ENCODE measurements at regions not wholly inside any gene's neighbourhood (a gene's known extent, or its start where the extent isn't known, plus 50 kb on each side); places are given as distances from the start of the nearest gene placed in this dataset.
"Not testable (repeated sequence)": the region's sequence is repeated elsewhere in the genome, so short reads cannot be mapped to it uniquely, and the experiment has no call there.

GRCh38 chr6:6492675-6493074 is 95.8 kb upstream of the LY86 start:
- ATAC-seq (replicated peaks in 1 of 4) (no peak), DNase-seq (no peak)
- ChIA-PET POLR2A (no interaction called here), CTCF (no interaction called here)
- peaks cover 0 to 10% of the 10 kb centered on the region in 2 experiments for H3K4me1 ChIP-seq (ENCODE audit: control insufficient read depth in 1 of 2, extremely low read depth in 1 of 2, insufficient read depth in 2 of 2, low read length in 2 of 2)
- peaks cover 6 to 12% (median 10%) of the 10 kb centered on the region in 3 donors for H3K4me1 Mint-ChIP-seq
- no peaks in the 10 kb centered on the region for H3K9me3 ChIP-seq
- peaks cover 1 to 4% of the 10 kb centered on the region in 2 donors for H3K27me3 Mint-ChIP-seq
- peaks cover 0 to 3% of the 10 kb centered on the region in 2 experiments for H3K27me3 ChIP-seq (replicated peaks in 1 of 2; ENCODE audit: control insufficient read depth in 2 of 2, extremely low read depth in 1 of 2, insufficient read depth in 2 of 2, low read length in 1 of 2)
- no peaks in the 10 kb centered on the region for H3K36me3 Mint-ChIP-seq
- no peak overlapping the region for H3K27ac Mint-ChIP-seq
- 82% methylated on average over 4 of the region's 5 CpGs for WGBS (ENCODE audit: insufficient coverage)
- H3K4me3 ChIP-seq (ENCODE audit: control insufficient read depth in 1 of 2, extremely low read depth in 1 of 2, low read length in 1 of 2): no peak overlapping the region
- H3K9me3 Mint-ChIP-seq: no peaks in the 10 kb centered on the region
- H3K36me3 ChIP-seq (ENCODE audit: control insufficient read depth in 2 of 2, extremely low read depth in 1 of 2, insufficient read depth in 1 of 2, low read length in 1 of 2): no peaks in the 10 kb centered on the region
- H3K4me3 Mint-ChIP-seq: no peak overlapping the region
- no peak overlapping the region for H3K27ac ChIP-seq (ENCODE audit: low read length)

DNA sequence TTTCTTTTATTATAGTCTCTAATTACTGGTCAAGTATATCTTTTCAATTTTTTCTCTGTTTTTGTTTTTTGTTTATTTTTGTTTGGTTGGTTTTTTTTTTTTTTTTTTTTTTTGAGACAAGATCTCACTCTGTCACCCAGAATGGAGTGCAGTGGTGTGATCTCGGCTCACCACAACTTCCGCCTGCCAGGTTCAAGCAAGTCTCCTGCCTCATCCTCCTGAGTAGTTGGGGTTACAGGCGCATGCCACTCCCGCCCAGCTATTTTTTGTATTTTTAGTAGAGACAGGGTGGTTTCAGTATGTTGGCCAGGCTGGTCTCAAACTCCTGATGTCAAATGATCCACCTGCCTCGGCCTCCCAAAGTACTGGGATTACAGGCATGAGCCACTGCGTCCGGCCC is 94.4 kb upstream of the LY86 start:
- ATAC-seq (replicated peaks in 1 of 4): peak in 3 of 4 experiments; percentile 48 to 72 (median 72)
- WGBS (ENCODE audit: insufficient coverage): no CpG with 5 or more reads among the region's 7 CpGs
- H3K27me3 Mint-ChIP-seq; H3K27me3 ChIP-seq (replicated peaks in 1 of 2; ENCODE audit: control insufficient read depth in 2 of 2, extremely low read depth in 1 of 2, insufficient read depth in 2 of 2, low read length in 1 of 2); H3K27ac ChIP-seq (ENCODE audit: low read length); H3K4me3 ChIP-seq (ENCODE audit: control insufficient read depth in 1 of 2, extremely low read depth in 1 of 2, low read length in 1 of 2); H3K9me3 ChIP-seq; H3K9me3 Mint-ChIP-seq; H3K36me3 Mint-ChIP-seq; POLR2A ChIA-PET; H3K27ac Mint-ChIP-seq; H3K36me3 ChIP-seq (ENCODE audit: control insufficient read depth in 2 of 2, extremely low read depth in 1 of 2, insufficient read depth in 1 of 2, low read length in 1 of 2): not testable (repeated sequence)
- peak in 28 of 35 experiments; percentile 10 to 61 (median 30) for DNase-seq
- H3K4me1 Mint-ChIP-seq: peaks cover 6 to 12% (median 10%) of the 10 kb centered on the region in 3 donors
- H3K4me3 Mint-ChIP-seq: peak overlapping the region in 1 of 3 donors; percentile 44
- H3K4me1 ChIP-seq (ENCODE audit: control insufficient read depth in 1 of 2, extremely low read depth in 1 of 2, insufficient read depth in 2 of 2, low read length in 2 of 2): peaks cover 0 to 10% of the 10 kb centered on the region in 2 experiments
- CTCF ChIA-PET: interaction anchor here (0.5 to 0.7 kb wide), 3 partner anchors 36 to 438 kb away, joined by 3 to 6 read pairs (median 3); no protein-coding TSS in a partner anchor

DNA sequence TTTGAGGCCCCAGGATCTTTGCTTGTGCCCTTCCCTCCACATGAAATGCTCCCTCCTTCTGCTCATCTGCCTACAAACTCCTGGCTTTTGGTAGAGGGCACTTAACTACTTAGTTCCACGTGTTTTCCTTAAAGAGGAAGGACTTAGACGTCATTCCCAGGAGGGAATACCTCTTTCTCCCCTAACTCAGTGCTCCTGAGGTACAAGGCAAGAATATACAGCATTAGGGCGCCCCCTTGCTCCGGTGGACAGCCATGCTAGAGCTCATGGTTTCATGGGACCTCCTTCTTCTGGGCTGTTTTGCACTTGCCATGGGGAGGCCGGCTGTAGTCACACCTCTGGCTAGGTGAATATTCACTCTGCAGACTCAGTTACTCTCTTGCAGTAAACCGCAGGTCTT is 93.8 kb upstream of the LY86 start:
- no peaks in the 10 kb centered on the region for H3K36me3 ChIP-seq (ENCODE audit: control insufficient read depth in 2 of 2, extremely low read depth in 1 of 2, insufficient read depth in 1 of 2, low read length in 1 of 2)
- DNase-seq (peak in 3 of 35 experiments; percentile 6 to 27 (median 26)), ATAC-seq (replicated peaks in 1 of 4) (no peak)
- no peaks in the 10 kb centered on the region for H3K9me3 ChIP-seq
- H3K4me3 Mint-ChIP-seq: peak overlapping the region in 1 of 3 donors; percentile 44
- no peak overlapping the region for H3K27ac Mint-ChIP-seq
- ChIA-PET POLR2A (no interaction called here), CTCF (interaction anchor here in 1 of 2 donors (0.5 kb wide), 1 partner anchor 436 kb away, joined by 3 read pairs; no protein-coding TSS in a partner anchor)
- peaks cover 4 to 7% of the 10 kb centered on the region in 2 donors for H3K27me3 Mint-ChIP-seq
- no peaks in the 10 kb centered on the region for H3K36me3 Mint-ChIP-seq
- no peaks in the 10 kb centered on the region for H3K9me3 Mint-ChIP-seq
- 37% methylated on average over 6 of the region's 6 CpGs for WGBS (ENCODE audit: insufficient coverage)
- H3K4me1 ChIP-seq (ENCODE audit: control insufficient read depth in 1 of 2, extremely low read depth in 1 of 2, insufficient read depth in 2 of 2, low read length in 2 of 2): peaks cover 0 to 10% of the 10 kb centered on the region in 2 experiments
- H3K4me3 ChIP-seq (ENCODE audit: control insufficient read depth in 1 of 2, extremely low read depth in 1 of 2, low read length in 1 of 2): no peak overlapping the region
- H3K27ac ChIP-seq (ENCODE audit: low read length): no peak overlapping the region
- peaks cover 0 to 3% of the 10 kb centered on the region in 2 experiments for H3K27me3 ChIP-seq (replicated peaks in 1 of 2; ENCODE audit: control insufficient read depth in 2 of 2, extremely low read depth in 1 of 2, insufficient read depth in 2 of 2, low read length in 1 of 2)
- H3K4me1 Mint-ChIP-seq: peaks cover 6 to 12% (median 10%) of the 10 kb centered on the region in 3 donors

GRCh38 chr6:6495851-6496250 is 92.7 kb upstream of the LY86 start:
- H3K36me3 Mint-ChIP-seq: no peaks in the 10 kb centered on the region
- H3K27me3 ChIP-seq (replicated peaks in 1 of 2; ENCODE audit: control insufficient read depth in 2 of 2, extremely low read depth in 1 of 2, insufficient read depth in 2 of 2, low read length in 1 of 2): peaks cover 0 to 3% of the 10 kb centered on the region in 2 experiments
- peaks cover 7 to 10% of the 10 kb centered on the region in 2 donors for H3K27me3 Mint-ChIP-seq
- no peak for DNase-seq
- H3K4me3 ChIP-seq (ENCODE audit: control insufficient read depth in 1 of 2, extremely low read depth in 1 of 2, low read length in 1 of 2): no peak overlapping the region
- no peak overlapping the region for H3K4me3 Mint-ChIP-seq
- CTCF ChIA-PET: interaction anchor here in 1 of 2 donors (0.7 kb wide), 1 partner anchor 1290 kb away, joined by 3 read pairs; no protein-coding TSS in a partner anchor
- no peak for ATAC-seq (replicated peaks in 1 of 4)
- H3K9me3 ChIP-seq: no peaks in the 10 kb centered on the region
- POLR2A ChIA-PET: interaction anchor here in 1 of 2 donors (0.6 kb wide), 1 partner anchor 73 kb away, joined by 3 read pairs; no protein-coding TSS in a partner anchor
- WGBS (ENCODE audit: insufficient coverage): 100% methylated on average over 1 of the region's 3 CpGs
- no peak overlapping the region for H3K27ac ChIP-seq (ENCODE audit: low read length)
- H3K36me3 ChIP-seq (ENCODE audit: control insufficient read depth in 2 of 2, extremely low read depth in 1 of 2, insufficient read depth in 1 of 2, low read length in 1 of 2): no peaks in the 10 kb centered on the region
- H3K27ac Mint-ChIP-seq: no peak overlapping the region
- no peaks in the 10 kb centered on the region for H3K9me3 Mint-ChIP-seq
- H3K4me1 ChIP-seq (ENCODE audit: control insufficient read depth in 1 of 2, extremely low read depth in 1 of 2, insufficient read depth in 2 of 2, low read length in 2 of 2): peaks cover 0 to 10% of the 10 kb centered on the region in 2 experiments
- H3K4me1 Mint-ChIP-seq: peaks cover 6 to 12% (median 10%) of the 10 kb centered on the region in 3 donors

DNA sequence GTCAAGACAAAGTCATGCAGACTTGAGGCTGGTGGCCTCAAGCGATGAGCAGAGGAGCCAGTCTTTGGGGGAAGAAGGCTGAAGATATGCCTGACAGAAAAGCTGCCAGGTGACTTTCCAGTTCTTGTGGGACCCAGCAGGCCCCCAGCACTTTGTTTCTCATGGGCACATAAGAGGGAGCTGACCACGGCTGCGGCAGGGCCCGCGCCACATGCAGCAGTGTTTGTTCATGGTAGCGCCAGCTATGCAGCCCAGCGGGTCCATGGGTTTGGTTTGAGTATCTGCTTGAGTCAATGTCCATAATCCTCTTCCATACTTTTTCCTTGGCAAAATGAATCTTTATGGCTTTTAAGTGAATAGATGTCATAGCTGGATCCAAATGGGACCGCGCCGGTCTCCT is 91.0 kb upstream of the LY86 start:
- Mint-ChIP-seq H3K36me3 (no peaks in the 10 kb centered on the region), H3K27me3 (peaks cover 10 to 13% of the 10 kb centered on the region in 2 donors), H3K4me1 (peaks cover 6 to 12% (median 10%) of the 10 kb centered on the region in 3 donors), H3K4me3 (no peak overlapping the region), H3K27ac (no peak overlapping the region), H3K9me3 (no peaks in the 10 kb centered on the region)
- H3K27ac ChIP-seq (ENCODE audit: low read length): no peak overlapping the region
- no peaks in the 10 kb centered on the region for H3K9me3 ChIP-seq
- DNase-seq: no peak
- WGBS (ENCODE audit: insufficient coverage): 96% methylated on average over 5 of the region's 10 CpGs
- H3K4me3 ChIP-seq (ENCODE audit: control insufficient read depth in 1 of 2, extremely low read depth in 1 of 2, low read length in 1 of 2): no peak overlapping the region
- ChIA-PET POLR2A (interaction anchor here in 1 of 2 donors (0.9 kb wide), 1 partner anchor 19 kb away, joined by 3 read pairs; no protein-coding TSS in a partner anchor), CTCF (no interaction called here)
- peaks cover 0 to 4% of the 10 kb centered on the region in 2 experiments for H3K27me3 ChIP-seq (replicated peaks in 1 of 2; ENCODE audit: control insufficient read depth in 2 of 2, extremely low read depth in 1 of 2, insufficient read depth in 2 of 2, low read length in 1 of 2)
- peaks cover 0 to 10% of the 10 kb centered on the region in 2 experiments for H3K4me1 ChIP-seq (ENCODE audit: control insufficient read depth in 1 of 2, extremely low read depth in 1 of 2, insufficient read depth in 2 of 2, low read length in 2 of 2)
- ATAC-seq (replicated peaks in 1 of 4): no peak
- H3K36me3 ChIP-seq (ENCODE audit: control insufficient read depth in 2 of 2, extremely low read depth in 1 of 2, insufficient read depth in 1 of 2, low read length in 1 of 2): no peaks in the 10 kb centered on the region

DNA sequence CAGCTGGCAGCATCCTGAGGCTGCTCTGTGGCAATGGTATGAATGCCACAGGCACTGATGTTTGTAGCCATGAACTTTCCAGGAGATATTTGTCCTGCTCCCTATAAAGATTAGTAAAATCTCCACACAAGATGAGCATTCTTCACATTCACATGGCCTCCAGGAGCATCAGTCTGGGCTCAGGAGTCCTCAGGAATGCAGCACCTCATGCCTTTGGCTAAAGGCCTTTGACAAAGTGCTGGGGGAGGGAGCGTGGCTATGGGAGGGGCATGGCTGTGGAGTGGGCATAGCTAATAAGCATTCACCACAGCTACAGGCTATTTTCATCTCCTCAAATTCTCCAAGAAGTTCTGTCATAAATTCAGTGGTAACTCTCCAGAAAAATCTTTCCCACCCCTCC is 90.5 kb upstream of the LY86 start:
- H3K9me3 Mint-ChIP-seq: no peaks in the 10 kb centered on the region
- ChIA-PET CTCF (no interaction called here), POLR2A (interaction anchor here in 1 of 2 donors (0.9 kb wide), 1 partner anchor 18 kb away, joined by 3 read pairs; no protein-coding TSS in a partner anchor)
- no CpG with 5 or more reads among the region's 1 CpG for WGBS (ENCODE audit: insufficient coverage)
- no peak overlapping the region for H3K27ac Mint-ChIP-seq
- peaks cover 0 to 10% of the 10 kb centered on the region in 2 experiments for H3K4me1 ChIP-seq (ENCODE audit: control insufficient read depth in 1 of 2, extremely low read depth in 1 of 2, insufficient read depth in 2 of 2, low read length in 2 of 2)
- no peak overlapping the region for H3K27ac ChIP-seq (ENCODE audit: low read length)
- H3K4me3 ChIP-seq (ENCODE audit: control insufficient read depth in 1 of 2, extremely low read depth in 1 of 2, low read length in 1 of 2): no peak overlapping the region
- no peaks in the 10 kb centered on the region for H3K36me3 Mint-ChIP-seq
- peaks cover 6 to 12% (median 10%) of the 10 kb centered on the region in 3 donors for H3K4me1 Mint-ChIP-seq
- H3K9me3 ChIP-seq: no peaks in the 10 kb centered on the region
- no peak for DNase-seq
- H3K27me3 ChIP-seq (replicated peaks in 1 of 2; ENCODE audit: control insufficient read depth in 2 of 2, extremely low read depth in 1 of 2, insufficient read depth in 2 of 2, low read length in 1 of 2): peaks cover 0 to 4% of the 10 kb centered on the region in 2 experiments
- no peaks in the 10 kb centered on the region for H3K36me3 ChIP-seq (ENCODE audit: control insufficient read depth in 2 of 2, extremely low read depth in 1 of 2, insufficient read depth in 1 of 2, low read length in 1 of 2)
- H3K27me3 Mint-ChIP-seq: peaks cover 10 to 13% of the 10 kb centered on the region in 2 donors
- ATAC-seq (replicated peaks in 1 of 4): no peak
- no peak overlapping the region for H3K4me3 Mint-ChIP-seq

All from T-cell (primary cell).